HG03469 (cell line): ENCODE measurements at regions not wholly inside any gene's neighbourhood (a gene's known extent, or its start where the extent isn't known, plus 50 kb on each side); places are given as distances from the start of the nearest gene placed in this dataset.

Experiments
- ATAC-seq: cut with Tn5 transposase; IDR thresholded peaks from one replicate; pipeline ENCODE4 v1.9.1; 2021; ENCODE audit warnings: mild to moderate bottlenecking, moderate library complexity, moderate number of reproducible peaks; ENCODE audit not compliant: unreplicated experiment

DNA sequence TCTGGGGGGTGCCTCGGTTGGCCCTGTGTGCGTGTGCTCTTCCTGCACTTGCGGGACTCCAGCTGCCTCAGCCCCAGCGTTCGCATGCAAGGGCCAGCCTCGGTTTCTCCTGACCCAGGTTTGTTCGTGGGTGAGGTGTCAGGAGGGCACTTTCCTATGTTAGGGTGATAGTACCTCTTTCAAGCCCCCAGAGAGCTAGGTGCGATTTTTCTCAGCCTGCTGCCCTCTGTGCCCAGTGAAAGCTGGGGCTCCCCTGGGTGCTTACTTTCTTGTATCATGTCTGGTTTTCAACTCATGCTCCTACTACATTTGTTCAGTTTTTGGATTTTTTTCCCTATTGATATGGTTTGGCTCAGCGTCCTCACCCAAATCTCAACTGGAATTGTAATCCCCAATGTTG lies 289.2 kb downstream of the TEX29 start:
- ATAC-seq = no peak

GRCh38 chr13:111610081-111610480 lies 289.6 kb downstream of the TEX29 start:
- ATAC-seq = no peak

DNA sequence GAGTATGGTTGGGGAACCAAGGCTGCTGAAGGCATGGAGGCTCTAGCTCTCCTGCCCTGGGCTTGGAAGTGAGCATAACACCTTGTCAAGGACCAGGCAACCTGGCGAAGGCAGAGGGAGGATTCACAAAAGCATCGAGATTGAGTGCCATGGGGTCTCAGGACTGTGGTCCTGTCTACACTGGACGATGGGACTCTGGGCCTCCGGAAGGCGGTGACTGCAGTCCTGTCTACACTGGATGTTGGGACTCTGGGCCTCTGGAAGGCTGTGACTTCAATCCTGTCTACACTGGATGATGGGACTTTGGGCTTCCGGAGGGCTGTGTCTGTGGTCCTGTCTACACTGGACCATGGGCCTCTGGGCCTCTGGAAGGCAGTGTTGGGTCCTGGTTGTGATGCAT lies 290.4 kb downstream of the TEX29 start:
- no peak for ATAC-seq

DNA sequence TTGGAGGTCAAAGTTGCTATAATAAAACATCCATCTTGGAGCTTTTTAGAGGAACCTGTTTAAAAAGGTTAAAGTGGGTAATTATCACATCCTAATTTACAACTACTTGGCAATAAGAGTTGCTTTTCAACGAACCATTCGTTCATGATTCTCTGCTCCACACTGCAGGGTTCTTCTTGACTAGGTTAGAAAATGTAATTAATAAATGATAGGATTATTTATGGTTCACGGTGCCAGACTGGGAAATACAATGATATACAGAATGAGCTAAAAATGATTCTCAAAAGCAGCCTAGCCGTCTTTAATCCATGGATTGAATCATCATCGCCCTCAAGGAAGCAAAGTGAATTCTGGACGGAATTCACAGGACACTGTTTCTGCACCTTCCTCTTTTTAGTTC lies 291.2 kb downstream of the TEX29 start:
- ATAC-seq = no peak

GRCh38 chr13:111612886-111613285 lies 292.4 kb downstream of the TEX29 start:
- ATAC-seq = no peak

GRCh38 chr13:111614009-111614408 lies 293.6 kb downstream of the TEX29 start:
- no peak for ATAC-seq

DNA sequence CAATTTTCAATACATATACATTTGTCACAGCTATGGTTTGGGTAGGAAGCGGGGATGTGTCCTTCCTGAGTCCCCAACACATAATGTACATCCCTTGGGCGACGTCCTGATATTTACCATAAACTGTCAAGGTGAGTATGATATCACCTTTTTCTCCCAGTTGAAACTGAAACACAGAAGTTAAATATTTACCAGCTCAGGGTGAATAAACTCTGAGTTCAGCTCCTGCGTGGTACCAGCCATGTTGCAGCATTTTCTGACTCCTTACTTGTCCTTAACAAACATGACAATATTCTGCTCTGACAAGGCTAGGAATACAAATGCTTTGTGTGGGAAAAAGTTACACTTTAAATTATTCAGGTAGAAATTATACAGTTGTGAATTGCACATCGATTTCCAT lies 294.2 kb downstream of the TEX29 start:
- no peak for ATAC-seq

GRCh38 chr13:111616203-111616602 lies 295.8 kb downstream of the TEX29 start:
- ATAC-seq = no peak

GRCh38 chr13:111620166-111620565 lies 299.7 kb downstream of the TEX29 start:
- no peak for ATAC-seq

DNA sequence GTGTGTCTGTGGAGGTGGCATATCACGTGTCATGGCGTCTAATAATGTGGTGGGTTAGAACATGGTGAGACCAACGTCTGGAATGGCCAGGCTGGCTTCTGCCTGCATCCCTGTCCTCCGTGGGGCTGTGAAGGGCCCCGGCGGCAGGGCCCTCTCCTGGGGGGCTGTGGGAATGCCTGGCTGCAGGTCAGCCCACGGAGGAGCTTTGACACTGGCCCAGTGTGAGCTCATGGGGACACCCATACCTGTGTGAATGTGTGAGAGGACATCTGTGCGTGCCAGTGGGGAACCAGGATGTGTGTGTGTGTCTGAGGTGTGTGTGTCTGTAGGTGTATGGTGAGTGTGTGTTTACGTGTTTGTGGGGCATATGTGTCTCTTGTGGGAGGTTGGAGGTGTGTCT lies 300.1 kb downstream of the TEX29 start:
- no peak for ATAC-seq

DNA sequence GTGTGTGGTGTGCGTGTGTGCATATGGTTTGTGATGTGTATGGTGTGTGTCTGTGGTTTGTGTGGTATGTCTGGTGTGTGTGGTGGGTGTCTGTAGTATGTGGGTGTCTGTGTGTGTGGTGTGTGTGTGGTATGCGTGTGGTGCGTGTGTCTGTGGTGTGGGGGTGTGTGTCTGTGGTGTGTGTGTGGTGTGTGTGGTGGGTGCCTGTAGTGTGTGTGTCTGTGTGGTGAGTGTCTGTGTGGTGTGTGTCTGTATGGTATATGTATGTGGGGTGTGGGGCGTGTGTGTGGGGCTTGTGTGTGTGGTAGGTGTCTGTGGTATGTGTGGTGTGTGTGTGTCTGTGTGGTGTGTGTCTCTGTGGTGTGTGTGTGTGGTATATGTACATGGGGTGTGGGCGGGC lies 300.7 kb downstream of the TEX29 start:
- ATAC-seq = no peak

- ATAC-seq = no peak
Measured at GRCh38 chr13:111622051-111622531, 301.6 kb downstream of the TEX29 start.

DNA sequence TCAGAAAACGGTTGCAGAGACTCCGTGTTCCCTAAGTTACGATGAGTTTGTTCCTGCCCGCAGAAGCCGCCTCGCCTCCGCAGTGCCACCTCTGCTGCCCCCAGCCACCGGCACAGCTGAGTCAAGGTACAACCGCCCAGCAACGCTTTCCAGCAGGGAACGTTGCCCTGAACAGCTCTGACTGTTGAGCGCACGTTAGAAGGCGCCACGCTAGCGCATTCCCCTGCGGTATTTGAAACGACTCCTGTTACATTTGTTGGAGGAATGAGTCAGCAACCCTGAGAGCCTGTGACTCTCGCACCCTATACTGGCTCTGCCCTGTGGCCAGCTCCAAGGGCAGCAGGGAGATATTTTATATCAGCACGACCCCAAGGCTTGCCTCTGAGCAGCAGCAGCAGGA lies 302.8 kb downstream of the TEX29 start:
- no peak for ATAC-seq

- ATAC-seq = no peak
Measured at GRCh38 chr13:111623743-111624505, 303.5 kb downstream of the TEX29 start.

DNA sequence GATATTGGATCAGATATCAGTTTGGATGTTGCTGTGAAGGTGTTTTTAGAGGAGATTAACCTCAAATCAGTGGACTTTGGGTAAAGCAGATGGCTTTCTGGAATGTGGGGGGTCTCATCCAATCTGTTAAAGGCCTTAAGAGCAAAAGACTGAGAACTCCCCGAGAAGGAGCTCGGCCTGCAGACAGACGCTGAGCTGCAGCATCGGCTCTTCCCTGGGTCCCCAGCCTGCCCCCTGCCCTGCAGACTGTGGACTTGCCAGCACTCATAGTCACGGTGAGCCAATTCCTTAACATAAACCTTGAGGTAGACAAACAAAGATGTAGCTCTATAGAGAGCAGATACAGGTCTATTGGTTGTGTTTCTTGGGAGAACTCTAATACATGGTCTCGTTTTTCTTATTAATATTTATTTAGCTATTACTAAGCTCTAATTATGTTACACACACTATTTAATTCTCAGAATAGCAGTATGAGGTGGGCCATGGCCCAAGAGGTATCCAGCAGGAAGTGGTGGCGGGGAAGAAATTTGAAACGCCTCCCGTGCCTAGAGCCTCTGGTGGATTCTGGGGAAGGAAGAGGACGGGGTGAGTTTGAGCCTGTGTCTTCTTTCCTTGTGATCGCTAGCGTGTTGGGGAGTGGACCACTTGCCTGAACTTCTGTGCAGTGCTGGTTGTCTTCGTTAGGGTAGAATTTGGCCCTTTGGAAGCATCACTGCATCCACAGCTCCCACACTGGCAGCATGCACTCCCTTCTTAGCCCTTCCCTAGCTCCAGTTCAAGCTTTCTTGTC lies 305.3 kb downstream of the TEX29 start:
- ATAC-seq = no peak

DNA sequence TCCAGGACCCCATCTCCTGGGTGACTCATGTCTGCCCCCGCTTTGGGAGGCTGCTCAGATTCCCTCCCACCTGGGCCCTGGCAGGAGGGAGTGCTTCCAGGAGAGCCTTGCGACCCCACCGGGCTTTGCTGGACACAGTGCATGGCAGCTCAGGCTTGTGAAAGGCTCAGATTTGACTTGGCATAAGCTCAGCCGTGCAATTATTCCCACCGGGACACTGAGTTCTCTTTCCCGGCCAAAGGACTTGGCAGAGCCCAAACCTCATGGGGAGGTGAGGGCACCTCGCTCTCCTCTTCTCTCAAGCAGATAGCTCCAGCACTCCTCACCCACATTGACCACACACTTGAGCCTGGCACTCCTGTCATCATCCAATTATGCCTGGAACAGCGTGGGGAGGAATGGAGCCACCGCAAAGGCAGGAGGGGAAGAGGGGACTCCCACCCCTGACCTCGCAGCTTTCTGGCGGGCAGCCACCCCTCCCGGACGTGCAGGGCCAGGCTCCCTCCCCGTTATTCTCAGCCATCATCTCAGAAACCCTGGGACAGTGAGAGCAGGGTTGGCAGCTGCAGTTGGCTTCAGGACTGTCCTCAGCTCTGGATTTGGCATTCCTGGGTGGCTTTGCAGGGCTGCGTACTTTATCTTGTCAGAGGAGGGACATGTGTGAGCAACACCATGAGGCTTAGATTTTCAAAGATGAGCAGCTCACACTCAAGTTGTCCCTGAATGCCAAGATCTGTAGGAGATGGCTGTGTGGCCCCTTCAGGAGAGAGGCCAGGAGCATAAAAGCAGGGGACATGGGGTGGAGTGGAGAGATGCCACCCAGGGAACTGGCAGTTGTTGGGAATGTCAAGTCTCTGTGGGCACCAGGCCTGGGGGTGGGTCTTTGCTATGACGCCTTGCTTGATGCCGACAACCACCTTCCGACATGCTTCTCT lies 306.2 kb downstream of the TEX29 start:
- ATAC-seq = no peak

DNA sequence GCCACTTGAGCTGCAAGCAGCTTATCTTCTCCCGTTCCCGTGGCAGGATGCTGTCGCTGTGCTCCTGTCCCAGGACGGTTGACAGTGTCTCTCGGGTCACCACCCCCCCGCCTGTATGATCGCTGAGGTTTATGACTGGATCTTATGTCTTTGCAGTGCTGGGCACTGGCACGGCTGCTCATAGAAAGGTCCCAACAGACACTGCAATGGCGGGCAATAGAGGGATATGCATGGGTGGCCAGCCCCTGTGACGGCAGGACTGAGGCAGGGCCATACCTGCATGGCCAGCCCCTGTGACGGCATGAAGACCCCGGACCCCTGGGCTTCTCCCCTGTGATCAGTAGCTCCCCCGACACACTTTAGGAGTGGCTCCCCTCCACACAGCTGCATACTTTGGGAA lies 307.2 kb downstream of the TEX29 start:
- no peak for ATAC-seq

DNA sequence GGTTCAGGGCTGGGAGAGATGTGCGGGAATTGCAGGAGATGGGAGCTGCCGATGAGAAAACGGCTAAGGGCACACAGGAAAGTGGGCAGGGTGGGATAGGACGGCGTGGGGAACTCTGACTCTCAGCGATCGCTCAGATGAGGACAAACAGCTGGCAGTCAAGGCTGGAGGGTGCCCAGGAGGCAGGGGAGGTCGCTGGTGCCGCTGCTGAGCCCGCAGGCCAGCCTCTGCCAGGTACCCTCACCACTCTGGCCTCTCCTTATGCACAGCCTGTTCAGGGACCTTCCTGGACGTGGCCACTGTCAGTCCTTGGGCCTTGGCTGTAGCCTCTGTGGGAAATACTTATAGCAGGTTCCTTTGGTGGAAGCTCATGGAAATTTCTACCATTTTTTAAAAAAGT lies 308.6 kb downstream of the TEX29 start:
- no peak for ATAC-seq

GRCh38 chr13:111629457-111629856 lies 309.0 kb downstream of the TEX29 start:
- no peak for ATAC-seq

GRCh38 chr13:111629926-111630325 lies 309.5 kb downstream of the TEX29 start:
- ATAC-seq = no peak

GRCh38 chr13:111630406-111630805 lies 310.0 kb downstream of the TEX29 start:
- ATAC-seq = no peak
